OCI-LY7 (cell line): ENCODE measurements at regions not wholly inside any gene's neighbourhood (a gene's known extent, or its start where the extent isn't known, plus 50 kb on each side); places are given as distances from the start of the nearest gene placed in this dataset.

Experiments
- BruUV-seq: library from RNA; stranded (reverse); fragments of 400-500 nt; replicated peaks from 2 replicates; lab custom pipeline; 2021; lab: Mats Ljungman, UMichigan
- CTCF ChIA-PET: fragments of 300-600 bp; sonication (Branson Sonifier 250); formaldehyde crosslinking; loops from one replicate; lab custom pipeline; 2022; ENCODE audit warnings: antibody characterized with exemption; ENCODE audit not compliant: unreplicated experiment; lab: Charles Lee
- POLR2A ChIA-PET: fragments of 300-600 bp; sonication (Branson Sonifier 250); formaldehyde crosslinking; loops from one replicate; lab custom pipeline; 2022; ENCODE audit warnings: antibody characterized with exemption; lab: Charles Lee
- DNase-seq: peaks from one replicate; pipeline ENCODE4 v3.0.0-alpha.2; 2015; ENCODE audit warnings: low spot score
- H2AFZ ChIP-seq: fragments of 200-600 bp; sonication (generic), shearing (Covaris generic); 2 replicates; pipeline ENCODE4 v1.6.1; 2014; ENCODE audit warnings: mild to moderate bottlenecking, antibody characterized with exemption, low read length, moderate library complexity
- H3K27ac ChIP-seq: fragments of 200-600 bp; sonication (generic); 2 replicates; pipeline ENCODE4 v1.5.1; 2014; ENCODE audit warnings: mixed run types, low read depth, mild to moderate bottlenecking, moderate library complexity, low read length, inconsistent platforms; ENCODE audit not compliant: poor library complexity, severe bottlenecking
- H3K36me3 ChIP-seq: fragments of 200-600 bp; sonication (generic); 2 replicates; pipeline ENCODE4 v1.6.1; 2014; ENCODE audit warnings: mild to moderate bottlenecking, antibody characterized with exemption, low read length, moderate library complexity, mixed read lengths; ENCODE audit not compliant: insufficient read depth
- H3K4me1 ChIP-seq: fragments of 200-600 bp; sonication (generic); 2 replicates; pipeline ENCODE4 v1.5.1; 2014; ENCODE audit warnings: mild to moderate bottlenecking, low read length; ENCODE audit not compliant: insufficient read depth, poor library complexity, severe bottlenecking
- H3K4me2 ChIP-seq: fragments of 200-600 bp; sonication (generic); 2 replicates; pipeline ENCODE4 v1.6.1; 2014; ENCODE audit warnings: mild to moderate bottlenecking, low read length
- H3K4me3 ChIP-seq: fragments of 200-600 bp; sonication (generic); 2 replicates; pipeline ENCODE4 v1.5.1; 2014; ENCODE audit warnings: mild to moderate bottlenecking, low read depth, low read length; ENCODE audit not compliant: poor library complexity, severe bottlenecking
- H3K79me2 ChIP-seq: fragments of 200-600 bp; sonication (generic); 2 replicates; pipeline ENCODE4 v1.6.1; 2016; ENCODE audit warnings: low read depth, mild to moderate bottlenecking, low read length, moderate library complexity, mixed read lengths; ENCODE audit not compliant: insufficient read depth
- H3K9me2 ChIP-seq: fragments of 200-600 bp; sonication (generic); 2 replicates; pipeline ENCODE4 v1.6.1; 2016; ENCODE audit warnings: mild to moderate bottlenecking, low read length, mixed read lengths; ENCODE audit not compliant: insufficient read depth
- H3K9me3 ChIP-seq: fragments of 200-600 bp; sonication (generic); 2 replicates; pipeline ENCODE4 v1.6.1; 2014; ENCODE audit warnings: mild to moderate bottlenecking, mixed run types, low read length, mixed read lengths
- H4K20me1 ChIP-seq: fragments of 200-600 bp; sonication (generic); 2 replicates; pipeline ENCODE4 v1.6.1; 2014; ENCODE audit warnings: mild to moderate bottlenecking, antibody characterized with exemption, low read length, moderate library complexity, mixed read lengths; ENCODE audit not compliant: insufficient read depth
- CTCF ChIP-seq: fragments of 200-600 bp; sonication (generic); conservative IDR thresholded peaks from 2 replicates; pipeline ENCODE4 v1.5.1; 2014; ENCODE audit warnings: mild to moderate bottlenecking, antibody characterized with exemption, low read length, moderate library complexity, mixed read lengths
- EZH2phosphoT487 ChIP-seq: fragments of 200-600 bp; sonication (generic); IDR thresholded peaks from 2 replicates; pipeline ENCODE4 v1.6.1; 2018; ENCODE audit warnings: low read depth, borderline replicate concordance, mild to moderate bottlenecking, mixed run types, antibody characterized with exemption, low read length, moderate library complexity, mixed read lengths
- intact Hi-C: fragments of 100-400 bp; cut with micrococcal nuclease; formaldehyde crosslinking; loops from one replicate; pipeline ENCODE4 v1.10.0; 2022; ENCODE audit not compliant: unreplicated experiment

DNA sequence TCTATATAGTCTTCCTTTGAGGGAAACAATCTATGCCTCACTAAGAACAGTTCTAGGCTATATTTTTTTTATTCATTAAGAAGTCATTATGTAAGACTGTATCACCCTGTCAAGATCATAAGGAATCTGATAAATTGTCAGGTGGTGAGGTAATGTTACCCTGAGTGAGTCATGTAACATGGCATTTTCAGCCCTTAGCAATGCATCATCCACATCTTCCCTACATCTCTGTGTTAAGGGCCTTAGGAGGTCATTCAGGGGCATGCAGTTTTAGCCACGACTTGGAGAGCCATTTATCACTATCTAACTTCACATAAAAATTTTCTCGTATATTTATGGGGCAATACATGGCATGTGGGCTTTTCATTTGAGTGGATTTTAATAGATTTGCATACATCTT lies 924.5 kb upstream of the MBL2 start:
- Histone ChIP-seq H2AFZ (no peak overlapping the region), H3K4me1 (no peaks in the 10 kb centered on the region), H3K4me2 (no peak overlapping the region), H3K9me2 (no peaks in the 10 kb centered on the region), H3K79me2 (no peaks in the 10 kb centered on the region), H3K36me3 (no peaks in the 10 kb centered on the region), H4K20me1 (no peaks in the 10 kb centered on the region), H3K9me3 (no peaks in the 10 kb centered on the region), H3K4me3 (no peak overlapping the region), H3K27ac (no peak overlapping the region)
- no TSS peak for BruUV-seq
- ChIA-PET CTCF (no interaction called here), POLR2A (no interaction called here)
- intact Hi-C loops: no loop called here
- no peak for DNase-seq
- TF ChIP-seq CTCF (no peak), EZH2phosphoT487 (no peak)

- H3K4me2 ChIP-seq: no peak overlapping the region
- POLR2A ChIA-PET: no interaction called here
- no peaks in the 10 kb centered on the region for H3K79me2 ChIP-seq
- CTCF ChIA-PET: no interaction called here
- H4K20me1 ChIP-seq: no peaks in the 10 kb centered on the region
- H3K36me3 ChIP-seq: no peaks in the 10 kb centered on the region
- no peaks in the 10 kb centered on the region for H3K9me2 ChIP-seq
- no peaks in the 10 kb centered on the region for H3K9me3 ChIP-seq
- no peak for DNase-seq
- no peak overlapping the region for H2AFZ ChIP-seq
- no peak overlapping the region for H3K4me3 ChIP-seq
- BruUV-seq: no TSS peak
- H3K4me1 ChIP-seq: no peaks in the 10 kb centered on the region
- intact Hi-C loops: no loop called here
- H3K27ac ChIP-seq: no peak overlapping the region
- TF ChIP-seq EZH2phosphoT487: no peak
- no peak for TF ChIP-seq CTCF
These were observed 918.1 kb upstream of the MBL2 start for GRCh38 chr10:53690524-53691240.

DNA sequence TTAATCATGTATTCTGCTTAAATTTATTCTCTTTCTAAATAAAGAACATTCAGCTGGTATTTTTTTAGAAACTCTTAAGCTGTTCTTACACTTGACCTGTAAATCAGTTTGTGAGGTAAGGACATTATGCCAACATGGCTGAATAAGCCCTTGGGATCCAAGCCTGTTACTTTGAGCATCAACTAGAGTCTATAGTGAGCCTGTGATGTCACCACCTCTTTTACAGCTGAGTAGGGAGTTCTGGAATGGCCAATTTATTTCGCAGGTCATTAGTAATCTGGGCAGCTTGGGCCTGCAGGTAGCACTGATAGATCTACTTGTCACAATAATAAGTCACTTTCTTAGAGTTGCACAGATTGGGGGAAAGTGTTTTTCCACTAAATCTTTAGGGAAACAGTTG lies 915.2 kb upstream of the MBL2 start:
- Histone ChIP-seq H3K27ac (no peak overlapping the region), H3K4me2 (no peak overlapping the region), H3K9me3 (no peaks in the 10 kb centered on the region), H3K9me2 (no peaks in the 10 kb centered on the region), H3K79me2 (no peaks in the 10 kb centered on the region), H3K4me3 (no peak overlapping the region), H4K20me1 (no peaks in the 10 kb centered on the region), H3K36me3 (no peaks in the 10 kb centered on the region), H2AFZ (no peak overlapping the region), H3K4me1 (no peaks in the 10 kb centered on the region)
- ChIA-PET POLR2A (no interaction called here), CTCF (no interaction called here)
- no TSS peak for BruUV-seq
- no peak for DNase-seq
- intact Hi-C loops: no loop called here
- TF ChIP-seq EZH2phosphoT487 (no peak), CTCF (no peak)
